ENCODE measurements at regions not wholly inside any gene's neighbourhood (a gene's known extent, or its start where the extent isn't known, plus 50 kb on each side); places are given as distances from the start of the nearest gene placed in this dataset.

DNA sequence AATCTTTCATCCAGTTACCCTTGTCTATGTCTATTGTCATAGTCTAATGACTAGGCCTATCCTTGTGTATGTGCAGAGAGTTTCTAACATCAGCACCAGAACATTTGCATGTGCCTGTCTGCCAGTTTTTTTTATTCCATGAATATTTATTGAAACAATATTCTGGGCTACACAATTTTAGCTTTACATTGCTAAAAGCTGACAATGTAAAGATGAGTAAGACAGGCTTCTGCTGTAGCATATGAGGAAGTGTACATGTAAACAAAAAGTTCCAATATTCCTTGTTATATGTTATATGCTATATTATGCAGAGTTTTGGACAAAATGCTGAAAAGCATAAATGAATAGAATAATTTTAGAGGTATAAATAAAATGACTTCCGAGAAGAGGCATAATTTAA, 357.7 kb downstream of the NYAP2 start:
- no peak for TF ChIP-seq POLR2A (IDR thresholded peaks at IDR 0.05)
- TF ChIP-seq, protein P1, sequence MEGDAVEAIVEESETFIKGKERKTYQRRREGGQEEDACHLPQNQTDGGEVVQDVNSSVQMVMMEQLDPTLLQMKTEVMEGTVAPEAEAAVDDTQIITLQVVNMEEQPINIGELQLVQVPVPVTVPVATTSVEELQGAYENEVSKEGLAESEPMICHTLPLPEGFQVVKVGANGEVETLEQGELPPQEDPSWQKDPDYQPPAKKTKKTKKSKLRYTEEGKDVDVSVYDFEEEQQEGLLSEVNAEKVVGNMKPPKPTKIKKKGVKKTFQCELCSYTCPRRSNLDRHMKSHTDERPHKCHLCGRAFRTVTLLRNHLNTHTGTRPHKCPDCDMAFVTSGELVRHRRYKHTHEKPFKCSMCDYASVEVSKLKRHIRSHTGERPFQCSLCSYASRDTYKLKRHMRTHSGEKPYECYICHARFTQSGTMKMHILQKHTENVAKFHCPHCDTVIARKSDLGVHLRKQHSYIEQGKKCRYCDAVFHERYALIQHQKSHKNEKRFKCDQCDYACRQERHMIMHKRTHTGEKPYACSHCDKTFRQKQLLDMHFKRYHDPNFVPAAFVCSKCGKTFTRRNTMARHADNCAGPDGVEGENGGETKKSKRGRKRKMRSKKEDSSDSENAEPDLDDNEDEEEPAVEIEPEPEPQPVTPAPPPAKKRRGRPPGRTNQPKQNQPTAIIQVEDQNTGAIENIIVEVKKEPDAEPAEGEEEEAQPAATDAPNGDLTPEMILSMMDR (IDR thresholded peaks at IDR 0.05), result no peak
